Breast epithelium (tissue), 4 donors: ENCODE measurements at regions not wholly inside any gene's neighbourhood (a gene's known extent, or its start where the extent isn't known, plus 50 kb on each side); places are given as distances from the start of the nearest gene placed in this dataset.

Source experiments
- DNase-seq, 2 donors: peaks; one replicate each; pipeline ENCODE4 v3.0.0-alpha.2; 2019; ENCODE audit warnings: low spot score in 2 of 2
- H3K27ac ChIP-seq, 2 donors: fragments of 200-600 bp; sonication (generic) in 1 of 2; one replicate each; pipeline ENCODE4 v1.5.1; 2016 to 2019; ENCODE audit warnings: mild to moderate bottlenecking in 1 of 2
- H3K27me3 ChIP-seq, 2 donors: fragments of 200-600 bp; sonication (generic) in 1 of 2; one replicate each; pipeline versions ENCODE4 v1.5.1 to v1.6.0; 2017 to 2019; ENCODE audit warnings: control low read depth in 1 of 2, mild to moderate bottlenecking in 1 of 2
- H3K36me3 ChIP-seq: fragments of 200-600 bp; one replicate; pipeline ENCODE4 v1.5.1; 2019
- H3K4me1 ChIP-seq, 2 donors: fragments of 200-600 bp; sonication (generic); one replicate each; pipeline ENCODE4 v1.5.1; 2016 to 2019; ENCODE audit warnings: control low read depth in 1 of 2
- H3K4me3 ChIP-seq, 3 donors: fragments of 200-600 bp; sonication (generic); 1 replicate in 2 of 3; 2 replicates in 1 of 3; pipeline ENCODE4 v1.5.1; 2016 to 2019; ENCODE audit warnings: mild to moderate bottlenecking in 3 of 3, moderate library complexity in 2 of 3
- H3K9me3 ChIP-seq, 2 donors: fragments of 200-600 bp; sonication (generic) in 1 of 2; one replicate each; pipeline ENCODE4 v1.5.1; 2016 to 2019; ENCODE audit warnings: control low read depth in 1 of 2
- CTCF ChIP-seq, 3 donors: fragments of 450-650 bp; IDR thresholded peaks; one replicate each; pipeline ENCODE4 v1.5.1; 2016 to 2017; ENCODE audit warnings: antibody characterized with exemption in 3 of 3, mild to moderate bottlenecking in 3 of 3, moderate library complexity in 3 of 3
- POLR2A ChIP-seq: fragments of 450-650 bp; IDR thresholded peaks from one replicate; pipeline ENCODE4 v1.6.1; 2016; ENCODE audit warnings: antibody characterized with exemption, mild to moderate bottlenecking, moderate library complexity
- POLR2AphosphoS5 ChIP-seq, 3 donors: sonication (generic); formaldehyde crosslinking; IDR thresholded peaks; one replicate each; pipeline ENCODE4 v1.6.1; 2017; ENCODE audit warnings: antibody characterized with exemption in 3 of 3
- intact Hi-C: fragments of 100-400 bp; cut with DNase I; formaldehyde crosslinking; loops from one replicate; pipeline ENCODE4 v1.15.1; 2023; ENCODE audit warnings: low total_unique reads

DNA sequence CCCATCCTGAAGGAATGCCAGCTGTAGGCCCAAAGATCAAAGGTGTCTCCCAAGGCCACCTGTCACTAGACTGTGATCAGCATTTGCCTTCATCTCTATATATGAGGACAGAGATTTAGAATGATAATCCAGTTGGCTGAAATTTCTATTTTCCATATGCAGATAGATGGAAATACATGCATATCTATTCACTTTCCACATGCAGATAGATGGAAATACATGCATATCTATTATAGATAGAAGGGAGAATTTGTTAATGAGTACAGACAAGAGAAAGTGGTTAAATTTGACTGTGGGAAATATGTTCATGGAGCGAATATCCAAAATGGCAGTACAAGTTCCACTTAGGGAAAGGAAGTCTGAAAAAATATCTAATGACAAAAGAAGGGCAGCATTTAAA lies 762.2 kb downstream of the NLGN4Y start:
- no peaks in the 10 kb centered on the region for H3K9me3 ChIP-seq
- H3K4me3 ChIP-seq, result no peak overlapping the region
- H3K27me3 ChIP-seq, result no peaks in the 10 kb centered on the region
- H3K27ac ChIP-seq, result no peak overlapping the region
- no peaks in the 10 kb centered on the region for H3K36me3 ChIP-seq
- TF ChIP-seq CTCF (IDR thresholded peaks at IDR 0.05) (no peak), POLR2A (no peak), POLR2AphosphoS5 (IDR thresholded peaks at IDR 0.05) (no peak)
- intact Hi-C loops, result no loop called here
- no peaks in the 10 kb centered on the region for H3K4me1 ChIP-seq
- no peak for DNase-seq

DNA sequence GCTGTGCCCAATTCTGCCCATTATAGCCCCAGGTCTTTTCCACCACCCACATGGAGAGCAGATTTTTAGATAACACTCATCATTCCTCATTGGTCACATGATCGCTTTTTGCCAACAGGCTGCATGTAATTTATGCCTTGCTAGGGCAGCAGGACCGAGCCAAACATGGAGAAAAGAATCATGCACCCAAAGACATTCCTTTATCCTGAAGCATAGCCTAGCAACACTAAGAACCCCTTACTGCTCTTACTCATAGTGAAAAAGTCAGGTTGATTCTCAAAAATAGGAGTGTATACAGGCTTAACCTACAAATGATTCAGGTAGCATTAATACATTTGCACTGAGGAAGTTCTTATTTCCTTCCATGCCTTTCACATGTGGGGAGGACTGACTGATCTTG lies 765.5 kb downstream of the NLGN4Y start:
- no peak for TF ChIP-seq POLR2A
- TF ChIP-seq CTCF (IDR thresholded peaks at IDR 0.05), result no peak
- TF ChIP-seq POLR2AphosphoS5 (IDR thresholded peaks at IDR 0.05), result no peak
- intact Hi-C loops, result no loop called here
- Histone ChIP-seq H3K9me3 (no peaks in the 10 kb centered on the region), H3K4me1 (no peaks in the 10 kb centered on the region), H3K4me3 (no peak overlapping the region), H3K27me3 (no peaks in the 10 kb centered on the region), H3K27ac (no peak overlapping the region), H3K36me3 (no peaks in the 10 kb centered on the region)
- no peak for DNase-seq

- Histone ChIP-seq H3K27me3 (no peaks in the 10 kb centered on the region), H3K27ac (no peak overlapping the region), H3K4me3 (no peak overlapping the region), H3K9me3 (no peaks in the 10 kb centered on the region), H3K4me1 (no peaks in the 10 kb centered on the region), H3K36me3 (no peaks in the 10 kb centered on the region)
- DNase-seq, result no peak
- TF ChIP-seq CTCF (IDR thresholded peaks at IDR 0.05), result no peak
- TF ChIP-seq POLR2A, result no peak
- no peak for TF ChIP-seq POLR2AphosphoS5 (IDR thresholded peaks at IDR 0.05)
- intact Hi-C loops, result no loop called here
Observed at GRCh38 chrY:15292881-15293280, 768.6 kb downstream of the NLGN4Y start.

DNA sequence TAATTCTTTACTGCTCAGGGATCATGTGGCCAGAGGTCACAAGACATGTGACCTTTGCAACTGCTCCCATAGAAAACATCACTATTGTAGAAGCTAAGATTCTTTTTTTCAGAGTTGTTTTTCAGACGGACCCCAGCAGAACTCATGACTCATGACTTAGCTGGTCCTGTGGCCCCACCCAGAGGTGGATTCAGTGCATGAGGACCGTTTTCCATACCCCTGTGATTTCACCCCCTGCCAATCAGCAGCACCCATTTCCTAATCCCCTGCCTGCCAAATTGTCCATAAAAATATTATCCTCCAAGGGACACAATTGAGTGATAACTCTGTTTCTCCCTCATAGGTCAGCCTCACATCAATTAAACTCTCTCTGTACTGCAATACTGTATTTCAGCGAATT lies 777.5 kb downstream of the NLGN4Y start:
- no peak for DNase-seq
- Histone ChIP-seq H3K27ac (no peak overlapping the region), H3K27me3 (no peaks in the 10 kb centered on the region), H3K4me3 (no peak overlapping the region), H3K4me1 (no peaks in the 10 kb centered on the region), H3K9me3 (no peaks in the 10 kb centered on the region), H3K36me3 (no peaks in the 10 kb centered on the region)
- TF ChIP-seq CTCF (IDR thresholded peaks at IDR 0.05), result no peak
- intact Hi-C loops, result no loop called here

GRCh38 chrY:15312166-15312565 lies 787.8 kb downstream of the NLGN4Y start:
- no peaks in the 10 kb centered on the region for H3K9me3 ChIP-seq
- H3K36me3 ChIP-seq, result no peaks in the 10 kb centered on the region
- H3K27ac ChIP-seq, result no peak overlapping the region
- intact Hi-C loops, result no loop called here
- no peaks in the 10 kb centered on the region for H3K4me1 ChIP-seq
- no peaks in the 10 kb centered on the region for H3K27me3 ChIP-seq
- no peak for TF ChIP-seq CTCF (IDR thresholded peaks at IDR 0.05)
- no peak for TF ChIP-seq POLR2A
- TF ChIP-seq POLR2AphosphoS5 (IDR thresholded peaks at IDR 0.05), result no peak
- no peak for DNase-seq
- H3K4me3 ChIP-seq, result no peak overlapping the region
